ENCODE measurements at regions not wholly inside any gene's neighbourhood (a gene's known extent, or its start where the extent isn't known, plus 50 kb on each side); places are given as distances from the start of the nearest gene placed in this dataset.

DNA sequence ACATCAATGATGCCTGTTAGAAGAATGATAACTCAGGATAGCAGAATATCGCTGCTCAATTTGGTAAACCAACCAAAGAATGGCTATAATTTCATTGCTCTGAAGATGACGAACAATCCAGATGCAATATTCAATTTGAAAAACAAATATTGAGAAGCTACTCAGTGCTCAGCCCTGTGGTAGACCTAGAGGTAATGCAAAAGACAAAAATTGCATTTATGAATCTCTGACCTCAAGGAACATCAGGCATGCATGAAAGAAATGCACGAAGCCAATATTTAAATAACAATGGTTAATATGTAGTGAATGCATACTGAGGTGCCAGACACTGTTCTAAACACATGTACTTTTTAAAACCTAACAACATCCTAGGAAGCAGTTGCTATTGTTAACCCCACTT is 298.6 kb upstream of the TMTC1 start:
- ATAC-seq (ENCODE audit: low read depth) (no peak), DNase-seq (no peak)
- Histone ChIP-seq H3K4me3 (ENCODE audit: control extremely low read depth in 1 of 5, extremely low read depth in 1 of 5, insufficient read depth in 1 of 5, low read depth in 2 of 5, low read length in 4 of 5) (no peak overlapping the region), H3K9me3 (ENCODE audit: control extremely low read depth in 1 of 3, control insufficient read depth in 2 of 3, insufficient read depth in 1 of 3, low read length in 2 of 3) (peaks cover 0 to 3% (median 0%) of the 10 kb centered on the region in 3 donors), H3K4me1 (ENCODE audit: control insufficient read depth in 2 of 2, insufficient read depth in 2 of 2, low read length in 2 of 2) (no peaks in the 10 kb centered on the region), H3K79me2 (ENCODE audit: control insufficient read depth, insufficient read depth, low read length) (no peaks in the 10 kb centered on the region), H4K20me1 (ENCODE audit: control insufficient read depth, insufficient read depth, low read length, poor library complexity, severe bottlenecking) (no peaks in the 10 kb centered on the region), H3K36me3 (replicated peaks in 1 of 2; ENCODE audit: control extremely low read depth in 1 of 2, control insufficient read depth in 1 of 2, extremely low read depth in 1 of 2, insufficient read depth in 2 of 2, low read length in 1 of 2) (no peaks in the 10 kb centered on the region), H3K27me3 (replicated peaks in 1 of 4; ENCODE audit: control extremely low read depth in 1 of 4, control insufficient read depth in 3 of 4, insufficient read depth in 4 of 4, low read length in 3 of 4) (no peaks in the 10 kb centered on the region), H3K27ac (ENCODE audit: low read length in 2 of 2) (no peak overlapping the region), H3K4me2 (replicated peaks; ENCODE audit: low read depth, low read length, poor library complexity, severe bottlenecking) (no peak overlapping the region), H3K9ac (ENCODE audit: low read length) (no peak overlapping the region), H2AFZ (ENCODE audit: insufficient read depth, low read depth, low read length, poor library complexity, severe bottlenecking) (no peak overlapping the region)
- no peak for TF ChIP-seq EZH2 (IDR thresholded peaks at IDR 0.05; ENCODE audit: borderline replicate concordance, insufficient read depth, low read depth, low read length, poor library complexity, severe bottlenecking)
- TF ChIP-seq CTCF (IDR thresholded peaks at IDR 0.05): no peak
- no peak overlapping the region for H3K4me3 Mint-ChIP-seq
- no peaks in the 10 kb centered on the region for H3K4me1 Mint-ChIP-seq
- no peaks in the 10 kb centered on the region for H3K9me3 Mint-ChIP-seq (ENCODE audit: insufficient read depth)
- ChIA-PET CTCF (no interaction called here), POLR2A (no interaction called here)
- intact Hi-C loops (cut with micrococcal nuclease): no loop called here
- no peak overlapping the region for H3K27ac Mint-ChIP-seq
- H3K27me3 Mint-ChIP-seq: no peaks in the 10 kb centered on the region
- WGBS (ENCODE audit: insufficient coverage): no CpG with 5 or more reads among the region's 3 CpGs

GRCh38 chr12:30074916-30075315 is 291.2 kb upstream of the TMTC1 start:
- no peaks in the 10 kb centered on the region for H3K27me3 Mint-ChIP-seq
- H3K9me3 ChIP-seq (ENCODE audit: control extremely low read depth in 1 of 3, control insufficient read depth in 2 of 3, insufficient read depth in 1 of 3, low read length in 2 of 3): peaks cover 0 to 3% (median 0%) of the 10 kb centered on the region in 3 donors
- no peak overlapping the region for H3K9ac ChIP-seq (ENCODE audit: low read length)
- no peaks in the 10 kb centered on the region for H3K79me2 ChIP-seq (ENCODE audit: control insufficient read depth, insufficient read depth, low read length)
- H3K36me3 ChIP-seq (replicated peaks in 1 of 2; ENCODE audit: control extremely low read depth in 1 of 2, control insufficient read depth in 1 of 2, extremely low read depth in 1 of 2, insufficient read depth in 2 of 2, low read length in 1 of 2): no peaks in the 10 kb centered on the region
- H2AFZ ChIP-seq (ENCODE audit: insufficient read depth, low read depth, low read length, poor library complexity, severe bottlenecking): no peak overlapping the region
- TF ChIP-seq EZH2 (IDR thresholded peaks at IDR 0.05; ENCODE audit: borderline replicate concordance, insufficient read depth, low read depth, low read length, poor library complexity, severe bottlenecking) (no peak), CTCF (IDR thresholded peaks at IDR 0.05) (no peak)
- H3K4me3 Mint-ChIP-seq: no peak overlapping the region
- H3K4me2 ChIP-seq (replicated peaks; ENCODE audit: low read depth, low read length, poor library complexity, severe bottlenecking): no peak overlapping the region
- H3K4me3 ChIP-seq (ENCODE audit: control extremely low read depth in 1 of 5, extremely low read depth in 1 of 5, insufficient read depth in 1 of 5, low read depth in 2 of 5, low read length in 4 of 5): no peak overlapping the region
- H3K27ac ChIP-seq (ENCODE audit: low read length in 2 of 2): no peak overlapping the region
- no peaks in the 10 kb centered on the region for H3K4me1 Mint-ChIP-seq
- H3K4me1 ChIP-seq (ENCODE audit: control insufficient read depth in 2 of 2, insufficient read depth in 2 of 2, low read length in 2 of 2): no peaks in the 10 kb centered on the region
- no peak overlapping the region for H3K27ac Mint-ChIP-seq
- H3K9me3 Mint-ChIP-seq (ENCODE audit: insufficient read depth): no peaks in the 10 kb centered on the region
- WGBS (ENCODE audit: insufficient coverage): no CpG with 5 or more reads among the region's 1 CpG
- no peaks in the 10 kb centered on the region for H3K27me3 ChIP-seq (replicated peaks in 1 of 4; ENCODE audit: control extremely low read depth in 1 of 4, control insufficient read depth in 3 of 4, insufficient read depth in 4 of 4, low read length in 3 of 4)
- ChIA-PET POLR2A (no interaction called here), CTCF (no interaction called here)
- no peaks in the 10 kb centered on the region for H4K20me1 ChIP-seq (ENCODE audit: control insufficient read depth, insufficient read depth, low read length, poor library complexity, severe bottlenecking)
- no peak for ATAC-seq (ENCODE audit: low read depth)
- intact Hi-C loops (cut with micrococcal nuclease): no loop called here
- DNase-seq: no peak
